ENCODE measurements at regions not wholly inside any gene's neighbourhood (a gene's known extent, or its start where the extent isn't known, plus 50 kb on each side); places are given as distances from the start of the nearest gene placed in this dataset.

DNA sequence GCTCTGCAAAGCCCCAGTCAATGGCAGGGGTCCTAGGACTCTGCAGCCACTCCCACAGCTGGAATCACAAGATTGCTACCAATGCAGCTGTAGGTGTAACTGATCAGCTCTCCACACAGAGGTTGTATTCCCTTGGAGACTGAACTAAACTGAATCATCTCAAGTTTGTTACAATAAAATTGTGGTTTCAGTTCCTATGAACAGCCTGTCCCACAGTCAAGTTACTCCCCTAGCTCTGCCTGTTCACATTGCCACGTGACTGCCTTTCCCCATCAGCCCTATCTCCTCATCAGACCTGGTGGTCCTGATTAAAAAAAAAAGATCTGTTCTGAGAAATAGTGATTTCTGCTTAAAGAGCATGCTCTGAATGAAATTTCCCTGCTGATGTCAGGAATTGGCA, 287.9 kb upstream of the NBEA start:
- H3K4me1 ChIP-seq (ENCODE audit: control insufficient read depth in 2 of 2, insufficient read depth in 2 of 2, low read length in 2 of 2) = no peaks in the 10 kb centered on the region

DNA sequence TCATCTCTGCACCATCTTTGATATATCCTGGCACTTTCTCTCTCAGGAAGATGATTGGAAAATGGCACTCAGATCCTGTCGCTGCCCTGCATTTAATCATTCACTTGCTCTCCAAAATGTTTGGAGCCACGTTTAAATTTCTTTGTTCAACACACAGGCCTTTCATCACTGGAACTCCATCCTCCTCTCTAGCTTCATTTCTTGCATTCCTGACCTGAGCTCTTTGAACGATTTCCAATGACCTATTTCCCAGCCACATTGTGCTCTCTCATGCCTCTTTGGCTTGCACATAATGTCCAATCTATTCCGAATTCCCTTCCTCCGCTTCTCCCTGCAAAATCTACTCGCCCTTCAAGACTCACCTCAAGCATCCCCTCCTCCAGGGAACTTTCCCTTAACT, 287.4 kb upstream of the NBEA start:
- Histone ChIP-seq H3K9me3 (ENCODE audit: control insufficient read depth in 2 of 2, insufficient read depth in 1 of 2, low read length in 1 of 2) (peaks cover 0 to 7% of the 10 kb centered on the region in 2 donors), H3K27me3 (ENCODE audit: control insufficient read depth in 2 of 2, insufficient read depth in 1 of 2, low read length in 1 of 2) (no peaks in the 10 kb centered on the region), H3K36me3 (ENCODE audit: control insufficient read depth in 2 of 2, insufficient read depth in 2 of 2, low read length in 1 of 2) (no peaks in the 10 kb centered on the region), H3K27ac (ENCODE audit: low read depth in 1 of 2, low read length in 1 of 2) (no peak overlapping the region), H3K4me3 (ENCODE audit: low read length in 2 of 2) (no peak overlapping the region), H3K4me1 (ENCODE audit: control insufficient read depth in 2 of 2, insufficient read depth in 2 of 2, low read length in 2 of 2) (no peaks in the 10 kb centered on the region)
- WGBS = 84% methylated on average over 6 of the region's 6 CpGs
- no peak for DNase-seq (ENCODE audit: low read depth in 6 of 9, low spot score in 9 of 9)

More for the DNA sequence above, 287.9 kb upstream of the NBEA start:
- Histone ChIP-seq H3K27ac (ENCODE audit: low read depth in 1 of 2, low read length in 1 of 2) (no peak overlapping the region), H3K4me3 (ENCODE audit: low read length in 2 of 2) (no peak overlapping the region), H3K9me3 (ENCODE audit: control insufficient read depth in 2 of 2, insufficient read depth in 1 of 2, low read length in 1 of 2) (peaks cover 0 to 7% of the 10 kb centered on the region in 2 donors), H3K36me3 (ENCODE audit: control insufficient read depth in 2 of 2, insufficient read depth in 2 of 2, low read length in 1 of 2) (no peaks in the 10 kb centered on the region), H3K27me3 (ENCODE audit: control insufficient read depth in 2 of 2, insufficient read depth in 1 of 2, low read length in 1 of 2) (no peaks in the 10 kb centered on the region)
- DNase-seq (ENCODE audit: low read depth in 6 of 9, low spot score in 9 of 9) = no peak
- 55% methylated on average over 1 of the region's 1 CpG for WGBS

DNA sequence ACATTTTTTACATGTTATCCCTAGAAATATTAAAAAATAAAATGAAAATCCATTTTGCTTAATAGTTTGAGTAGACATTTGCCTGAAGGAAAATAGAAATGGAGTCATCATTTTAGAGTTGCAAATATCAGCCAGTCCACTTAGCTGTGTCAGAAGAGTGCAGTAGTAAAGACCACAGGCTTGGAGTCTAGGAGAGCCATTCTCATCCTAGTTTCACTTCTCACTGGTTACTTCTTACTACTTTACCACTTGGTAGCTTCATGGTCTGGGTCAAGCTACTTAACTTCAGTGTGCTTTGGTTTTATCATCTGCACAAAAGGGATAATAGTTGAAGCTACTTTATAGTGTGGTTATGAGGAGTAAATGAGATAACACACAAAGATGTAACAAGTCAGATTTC, 286.5 kb upstream of the NBEA start:
- Histone ChIP-seq H3K27ac (ENCODE audit: low read depth in 1 of 2, low read length in 1 of 2) (no peak overlapping the region), H3K4me1 (ENCODE audit: control insufficient read depth in 2 of 2, insufficient read depth in 2 of 2, low read length in 2 of 2) (no peaks in the 10 kb centered on the region), H3K9me3 (ENCODE audit: control insufficient read depth in 2 of 2, insufficient read depth in 1 of 2, low read length in 1 of 2) (peaks cover 0 to 7% of the 10 kb centered on the region in 2 donors), H3K27me3 (ENCODE audit: control insufficient read depth in 2 of 2, insufficient read depth in 1 of 2, low read length in 1 of 2) (no peaks in the 10 kb centered on the region), H3K4me3 (ENCODE audit: low read length in 2 of 2) (no peak overlapping the region), H3K36me3 (ENCODE audit: control insufficient read depth in 2 of 2, insufficient read depth in 2 of 2, low read length in 1 of 2) (no peaks in the 10 kb centered on the region)
- no peak for DNase-seq (ENCODE audit: low read depth in 6 of 9, low spot score in 9 of 9)

DNA sequence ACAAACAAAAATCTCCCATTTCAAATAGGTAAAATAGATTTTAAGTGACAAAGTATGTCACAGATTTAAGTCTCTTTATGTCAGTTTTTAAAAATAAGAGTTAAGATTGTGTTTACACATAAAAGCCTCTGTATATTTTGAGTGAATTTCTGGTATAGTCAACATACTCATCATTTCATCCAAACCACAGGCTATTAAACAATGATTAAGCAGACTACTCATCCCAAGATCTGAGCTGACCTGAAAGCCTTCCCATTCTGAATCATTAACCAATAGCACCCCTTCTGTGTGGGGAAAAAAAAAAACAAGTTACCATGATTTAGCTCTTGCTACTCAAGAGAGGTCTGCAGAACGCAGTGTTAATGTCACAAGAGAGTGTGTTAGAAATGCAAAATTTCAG, 284.4 kb upstream of the NBEA start:
- H3K9me3 ChIP-seq (ENCODE audit: control insufficient read depth in 2 of 2, insufficient read depth in 1 of 2, low read length in 1 of 2) = no peaks in the 10 kb centered on the region
- H3K27ac ChIP-seq (ENCODE audit: low read depth in 1 of 2, low read length in 1 of 2) = no peak overlapping the region
- no peaks in the 10 kb centered on the region for H3K27me3 ChIP-seq (ENCODE audit: control insufficient read depth in 2 of 2, insufficient read depth in 1 of 2, low read length in 1 of 2)
- no peak for DNase-seq (ENCODE audit: low read depth in 6 of 9, low spot score in 9 of 9)
- whole genome bisulfite sequencing = 99% methylated on average over 1 of the region's 1 CpG
- H3K36me3 ChIP-seq (ENCODE audit: control insufficient read depth in 2 of 2, insufficient read depth in 2 of 2, low read length in 1 of 2) = no peaks in the 10 kb centered on the region
- H3K4me3 ChIP-seq (ENCODE audit: low read length in 2 of 2) = no peak overlapping the region
- H3K4me1 ChIP-seq (ENCODE audit: control insufficient read depth in 2 of 2, insufficient read depth in 2 of 2, low read length in 2 of 2) = no peaks in the 10 kb centered on the region

DNA sequence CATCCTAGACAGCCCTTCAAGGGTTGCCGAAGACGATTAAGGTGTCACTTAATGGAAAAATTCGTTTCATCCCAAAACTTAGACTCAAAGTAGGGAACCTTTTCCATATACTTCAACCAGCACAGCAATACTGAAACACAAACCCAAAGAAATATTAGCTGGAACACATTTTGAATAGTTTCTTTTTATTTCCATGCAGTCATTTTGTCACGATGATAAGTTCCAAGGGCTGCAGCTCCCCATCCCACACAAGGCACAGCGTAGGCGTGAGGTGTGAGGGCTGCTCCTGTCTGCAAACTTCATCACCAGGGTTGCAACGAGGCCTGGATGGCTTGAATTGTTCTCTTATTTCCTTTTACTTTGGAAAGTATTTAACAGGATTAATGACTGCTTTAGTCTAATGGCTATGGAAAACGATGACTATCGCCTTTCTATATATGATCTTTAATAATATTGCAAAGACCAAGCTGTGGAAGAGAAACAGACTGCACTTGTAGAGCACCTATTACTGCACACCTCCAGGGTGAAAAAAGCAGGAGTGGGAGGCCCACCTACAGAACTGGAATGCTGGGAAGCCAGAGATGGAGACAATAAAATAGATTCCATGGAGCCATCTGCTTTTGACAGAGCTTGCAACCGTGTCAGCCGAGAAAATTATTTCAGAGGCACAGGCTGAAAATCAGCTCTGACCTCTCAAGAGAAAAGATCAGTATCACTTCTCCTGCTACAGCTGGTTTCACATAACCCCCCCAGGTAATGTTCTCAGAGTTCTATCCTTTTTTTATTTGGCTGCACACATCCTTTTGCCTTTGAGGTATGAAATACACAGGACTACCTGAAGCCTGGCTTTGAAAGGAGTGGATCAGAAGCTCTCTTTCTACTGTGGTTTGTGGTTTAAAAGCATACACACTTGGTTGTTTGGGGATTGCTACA, 274.5 kb upstream of the NBEA start:
- 89% methylated on average over 11 of the region's 11 CpGs for whole genome bisulfite sequencing
- no peaks in the 10 kb centered on the region for H3K27me3 ChIP-seq (ENCODE audit: control insufficient read depth in 2 of 2, insufficient read depth in 1 of 2, low read length in 1 of 2)
- H3K4me3 ChIP-seq (ENCODE audit: low read length in 2 of 2) = no peak overlapping the region
- no peak overlapping the region for H3K27ac ChIP-seq (ENCODE audit: low read depth in 1 of 2, low read length in 1 of 2)
- H3K9me3 ChIP-seq (ENCODE audit: control insufficient read depth in 2 of 2, insufficient read depth in 1 of 2, low read length in 1 of 2) = no peaks in the 10 kb centered on the region
- H3K36me3 ChIP-seq (ENCODE audit: control insufficient read depth in 2 of 2, insufficient read depth in 2 of 2, low read length in 1 of 2) = no peaks in the 10 kb centered on the region
- DNase-seq (ENCODE audit: low read depth in 6 of 9, low spot score in 9 of 9) = no peak
- H3K4me1 ChIP-seq (ENCODE audit: control insufficient read depth in 2 of 2, insufficient read depth in 2 of 2, low read length in 2 of 2) = no peaks in the 10 kb centered on the region

DNA sequence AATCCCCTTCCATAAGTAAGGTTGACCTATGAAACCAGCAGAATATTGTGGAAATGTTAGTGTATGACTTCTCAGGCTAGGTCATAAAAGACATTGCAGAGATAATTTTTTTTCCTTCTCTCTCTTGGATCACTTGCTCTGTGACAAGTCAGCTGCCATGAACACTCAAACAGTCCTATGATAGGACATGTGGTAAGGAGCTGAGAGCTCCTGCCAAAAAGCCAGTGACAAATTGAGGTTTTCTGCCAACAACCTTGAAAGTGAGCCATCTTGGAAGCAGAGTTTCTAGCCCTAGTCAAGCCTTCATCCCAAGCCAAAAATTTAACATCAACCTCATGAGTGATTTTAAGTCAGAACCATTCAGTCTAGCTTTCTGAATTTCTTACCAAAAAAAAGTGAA, 270.9 kb upstream of the NBEA start:
- Histone ChIP-seq H3K27me3 (ENCODE audit: control insufficient read depth in 2 of 2, insufficient read depth in 1 of 2, low read length in 1 of 2) (no peaks in the 10 kb centered on the region), H3K4me1 (ENCODE audit: control insufficient read depth in 2 of 2, insufficient read depth in 2 of 2, low read length in 2 of 2) (no peaks in the 10 kb centered on the region), H3K27ac (ENCODE audit: low read depth in 1 of 2, low read length in 1 of 2) (no peak overlapping the region), H3K9me3 (ENCODE audit: control insufficient read depth in 2 of 2, insufficient read depth in 1 of 2, low read length in 1 of 2) (peaks cover 0 to 1% of the 10 kb centered on the region in 2 donors), H3K4me3 (ENCODE audit: low read length in 2 of 2) (no peak overlapping the region), H3K36me3 (ENCODE audit: control insufficient read depth in 2 of 2, insufficient read depth in 2 of 2, low read length in 1 of 2) (no peaks in the 10 kb centered on the region)
- no peak for DNase-seq (ENCODE audit: low read depth in 6 of 9, low spot score in 9 of 9)

DNA sequence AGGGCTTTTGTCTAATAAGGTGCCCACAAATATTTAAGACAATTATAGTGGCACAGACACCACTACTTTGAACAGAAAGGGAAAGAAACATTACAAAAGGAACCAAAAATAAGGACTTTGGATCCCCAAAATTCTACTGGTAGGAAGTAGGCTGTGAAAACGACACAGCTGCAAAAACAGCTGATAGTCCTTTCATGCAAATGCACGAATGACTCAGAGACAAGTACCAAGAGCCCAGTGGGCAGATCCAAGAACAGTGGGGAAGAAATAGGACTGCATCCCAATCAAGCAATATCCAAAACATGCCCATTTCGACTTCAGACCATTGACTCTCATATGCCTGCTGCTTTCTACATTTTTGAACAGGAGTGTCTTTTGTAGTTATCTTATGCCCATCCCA, 269.4 kb upstream of the NBEA start:
- Histone ChIP-seq H3K4me1 (ENCODE audit: control insufficient read depth in 2 of 2, insufficient read depth in 2 of 2, low read length in 2 of 2) (no peaks in the 10 kb centered on the region), H3K36me3 (ENCODE audit: control insufficient read depth in 2 of 2, insufficient read depth in 2 of 2, low read length in 1 of 2) (no peaks in the 10 kb centered on the region), H3K27ac (ENCODE audit: low read depth in 1 of 2, low read length in 1 of 2) (no peak overlapping the region), H3K4me3 (ENCODE audit: low read length in 2 of 2) (no peak overlapping the region), H3K27me3 (ENCODE audit: control insufficient read depth in 2 of 2, insufficient read depth in 1 of 2, low read length in 1 of 2) (no peaks in the 10 kb centered on the region), H3K9me3 (ENCODE audit: control insufficient read depth in 2 of 2, insufficient read depth in 1 of 2, low read length in 1 of 2) (peaks cover 0 to 1% of the 10 kb centered on the region in 2 donors)
- 75% methylated on average over 3 of the region's 3 CpGs for WGBS
- DNase-seq (ENCODE audit: low read depth in 6 of 9, low spot score in 9 of 9) = no peak

DNA sequence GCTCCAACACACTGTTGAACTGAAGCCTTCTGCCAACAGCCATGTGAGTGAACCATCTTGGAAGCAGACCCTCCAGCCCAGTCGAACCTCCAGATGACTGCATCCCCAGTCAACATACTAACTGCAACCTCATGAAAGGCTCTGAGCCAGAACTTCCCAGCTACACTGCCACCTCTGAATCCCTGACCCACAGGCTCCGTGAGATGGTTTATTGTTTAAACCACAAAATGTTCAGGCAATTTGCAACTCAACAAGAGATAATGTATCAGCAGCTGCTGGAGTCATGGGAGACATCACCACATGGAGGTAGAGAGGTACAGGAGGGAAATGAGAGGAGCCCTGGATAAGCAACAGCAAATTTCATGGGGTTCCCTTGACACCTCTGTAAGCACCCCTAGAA, 266.4 kb upstream of the NBEA start:
- 85% methylated on average over 2 of the region's 2 CpGs for WGBS
- DNase-seq (ENCODE audit: low read depth in 6 of 9, low spot score in 9 of 9) = no peak
- Histone ChIP-seq H3K36me3 (ENCODE audit: control insufficient read depth in 2 of 2, insufficient read depth in 2 of 2, low read length in 1 of 2) (no peaks in the 10 kb centered on the region), H3K27ac (ENCODE audit: low read depth in 1 of 2, low read length in 1 of 2) (no peak overlapping the region), H3K4me3 (ENCODE audit: low read length in 2 of 2) (no peak overlapping the region), H3K27me3 (ENCODE audit: control insufficient read depth in 2 of 2, insufficient read depth in 1 of 2, low read length in 1 of 2) (no peaks in the 10 kb centered on the region), H3K4me1 (ENCODE audit: control insufficient read depth in 2 of 2, insufficient read depth in 2 of 2, low read length in 2 of 2) (no peaks in the 10 kb centered on the region), H3K9me3 (ENCODE audit: control insufficient read depth in 2 of 2, insufficient read depth in 1 of 2, low read length in 1 of 2) (peaks cover 0 to 1% of the 10 kb centered on the region in 2 donors)

DNA sequence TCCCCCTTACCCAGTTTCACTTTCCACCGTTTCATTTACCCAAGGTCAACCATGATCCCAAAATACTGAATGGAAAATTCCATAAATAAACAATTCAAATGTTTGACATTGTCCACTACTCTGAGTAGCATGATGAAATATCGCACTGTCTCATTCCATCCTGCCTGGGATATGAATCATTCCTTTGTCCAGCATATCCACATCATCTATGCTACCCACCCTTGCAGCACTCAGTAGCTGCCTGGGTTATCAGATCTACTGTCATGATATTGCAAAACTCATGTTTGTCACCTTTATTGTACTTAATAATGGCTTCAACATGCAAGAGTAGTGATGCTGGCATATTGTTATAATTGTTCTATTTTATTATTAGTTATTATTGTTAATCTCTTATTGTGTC, 263.9 kb upstream of the NBEA start:
- WGBS = 90% methylated on average over 2 of the region's 2 CpGs
- Histone ChIP-seq H3K36me3 (ENCODE audit: control insufficient read depth in 2 of 2, insufficient read depth in 2 of 2, low read length in 1 of 2) (no peaks in the 10 kb centered on the region), H3K27me3 (ENCODE audit: control insufficient read depth in 2 of 2, insufficient read depth in 1 of 2, low read length in 1 of 2) (no peaks in the 10 kb centered on the region), H3K4me1 (ENCODE audit: control insufficient read depth in 2 of 2, insufficient read depth in 2 of 2, low read length in 2 of 2) (no peaks in the 10 kb centered on the region), H3K27ac (ENCODE audit: low read depth in 1 of 2, low read length in 1 of 2) (no peak overlapping the region), H3K4me3 (ENCODE audit: low read length in 2 of 2) (no peak overlapping the region), H3K9me3 (ENCODE audit: control insufficient read depth in 2 of 2, insufficient read depth in 1 of 2, low read length in 1 of 2) (peaks cover 0 to 1% of the 10 kb centered on the region in 2 donors)
- DNase-seq (ENCODE audit: low read depth in 6 of 9, low spot score in 9 of 9) = no peak

Data from thymus (tissue), 11 donors.